Activated naive CD4-positive, alpha-beta T cell treated with anti-CD3 and anti-CD28 coated beads, Interleukin-2, amount 50 U/mL, for 72 hours (primary cell): ENCODE measurements at regions not wholly inside any gene's neighbourhood (a gene's known extent, or its start where the extent isn't known, plus 50 kb on each side); places are given as distances from the start of the nearest gene placed in this dataset.
"Not testable (repeated sequence)": the region's sequence is repeated elsewhere in the genome, so short reads cannot be mapped to it uniquely, and the experiment has no call there.

Source experiments
- ATAC-seq, 2 donors: fragments of 150-1000 bp; cut with Tn5 transposase; 2 replicates each; pipeline ENCODE4 v1.10.0; 2021; ENCODE audit warnings: mild to moderate bottlenecking in 2 of 2, moderate library complexity in 2 of 2
- DNase-seq, 2 donors: peaks; one replicate each; pipeline ENCODE4 v3.0.0; 2021 to 2022; ENCODE audit warnings: low spot score in 2 of 2
- H3K27ac Mint-ChIP-seq, 2 donors: one replicate each; pipeline ENCODE4 v1.8.0; 2022; ENCODE audit warnings: mild to moderate bottlenecking in 2 of 2, mixed read lengths in 2 of 2
- H3K36me3 Mint-ChIP-seq, 2 donors: one replicate each; pipeline ENCODE4 v1.8.0; 2022; ENCODE audit warnings: mixed read lengths in 2 of 2
- H3K9me3 Mint-ChIP-seq, 2 donors: one replicate each; pipeline ENCODE4 v1.8.0; 2022; ENCODE audit warnings: mixed read lengths in 2 of 2

- DNase-seq (no peak), ATAC-seq (no peak)
- peaks cover 11 to 21% of the 10 kb centered on the region in 2 donors for H3K9me3 Mint-ChIP-seq
- no peaks in the 10 kb centered on the region for H3K36me3 Mint-ChIP-seq
- H3K27ac Mint-ChIP-seq = no peak overlapping the region
These were observed 273.7 kb downstream of the SOX2 start for GRCh38 chr3:181985386-181985785.

- DNase-seq (no peak), ATAC-seq (no peak)
- H3K36me3 Mint-ChIP-seq = no peaks in the 10 kb centered on the region
- H3K9me3 Mint-ChIP-seq = peaks cover 5 to 19% of the 10 kb centered on the region in 2 donors
- no peak overlapping the region for H3K27ac Mint-ChIP-seq
These were observed 276.0 kb downstream of the SOX2 start for GRCh38 chr3:181987736-181988135.

DNA sequence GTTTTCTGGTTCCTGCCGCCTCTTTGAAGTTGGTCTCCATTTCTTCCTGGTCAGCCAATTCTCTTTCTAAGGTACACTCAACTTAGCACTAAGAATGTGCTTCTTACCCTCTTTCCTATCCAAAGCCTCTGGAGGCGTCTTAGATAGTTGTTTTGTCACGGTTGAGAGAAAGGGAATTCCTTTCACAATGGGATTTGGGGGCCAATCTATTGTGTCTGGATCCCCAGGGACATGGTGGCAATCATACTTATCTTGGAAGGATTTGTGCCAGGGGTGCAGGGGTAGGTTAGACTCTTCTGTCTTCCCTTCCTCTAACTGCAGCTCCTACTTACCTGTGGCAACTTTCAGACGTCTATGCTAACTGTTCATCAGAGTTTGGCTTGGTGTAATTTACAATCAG lies 287.1 kb downstream of the SOX2 start:
- Mint-ChIP-seq H3K36me3 (no peaks in the 10 kb centered on the region), H3K27ac (no peak overlapping the region), H3K9me3 (peaks cover 0 to 13% of the 10 kb centered on the region in 2 donors)
- DNase-seq (no peak), ATAC-seq (no peak)

GRCh38 chr3:181999314-181999713 lies 287.6 kb downstream of the SOX2 start:
- Mint-ChIP-seq H3K27ac (no peak overlapping the region), H3K36me3 (no peaks in the 10 kb centered on the region), H3K9me3 (peaks cover 0 to 13% of the 10 kb centered on the region in 2 donors)
- ATAC-seq = no peak
- no peak for DNase-seq

DNA sequence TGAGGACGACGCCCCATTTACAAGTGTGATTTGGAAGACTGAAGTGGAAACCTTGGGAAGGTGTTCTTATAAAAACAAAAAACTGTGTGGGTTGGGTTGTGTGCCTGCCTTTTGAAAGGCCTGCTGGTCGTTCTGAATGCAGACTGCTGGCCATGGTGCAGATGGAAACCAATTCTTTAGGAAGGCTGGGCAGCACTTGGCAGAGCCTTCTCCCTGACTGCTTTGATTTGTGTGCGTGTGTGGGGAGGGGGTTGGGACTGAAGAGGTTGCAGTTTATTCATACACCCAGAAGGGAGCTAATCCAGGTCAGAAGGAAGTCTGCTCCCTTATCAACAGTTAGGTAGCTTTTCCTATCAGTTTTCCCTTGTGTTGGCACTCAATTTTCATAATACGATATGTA lies 288.7 kb downstream of the SOX2 start:
- no peak for DNase-seq
- H3K9me3 Mint-ChIP-seq = peaks cover 0 to 4% of the 10 kb centered on the region in 2 donors
- no peak for ATAC-seq
- no peaks in the 10 kb centered on the region for H3K36me3 Mint-ChIP-seq
- H3K27ac Mint-ChIP-seq = no peak overlapping the region

DNA sequence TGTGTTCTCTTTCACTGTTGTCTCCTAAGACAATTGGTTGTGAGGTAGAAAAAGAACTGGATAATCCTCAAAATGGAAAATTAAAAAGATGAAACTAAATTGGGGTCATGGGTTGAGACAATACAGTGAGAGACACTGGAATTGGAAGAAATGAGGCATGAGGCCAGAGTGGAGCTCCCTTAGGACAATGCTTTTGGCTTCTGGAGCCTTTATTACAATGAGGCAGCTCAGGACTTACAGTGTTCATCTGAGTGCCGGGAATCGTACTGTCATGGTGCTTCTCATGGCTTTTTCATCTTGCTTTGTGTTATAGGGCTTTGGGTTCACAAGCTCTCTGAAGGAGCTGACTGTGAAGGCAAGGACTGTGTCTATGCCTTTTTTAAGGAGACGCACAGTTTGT lies 293.5 kb downstream of the SOX2 start:
- ATAC-seq = no peak
- no peak for DNase-seq
- peaks cover 4 to 15% of the 10 kb centered on the region in 2 donors for H3K9me3 Mint-ChIP-seq
- no peak overlapping the region for H3K27ac Mint-ChIP-seq
- no peaks in the 10 kb centered on the region for H3K36me3 Mint-ChIP-seq

DNA sequence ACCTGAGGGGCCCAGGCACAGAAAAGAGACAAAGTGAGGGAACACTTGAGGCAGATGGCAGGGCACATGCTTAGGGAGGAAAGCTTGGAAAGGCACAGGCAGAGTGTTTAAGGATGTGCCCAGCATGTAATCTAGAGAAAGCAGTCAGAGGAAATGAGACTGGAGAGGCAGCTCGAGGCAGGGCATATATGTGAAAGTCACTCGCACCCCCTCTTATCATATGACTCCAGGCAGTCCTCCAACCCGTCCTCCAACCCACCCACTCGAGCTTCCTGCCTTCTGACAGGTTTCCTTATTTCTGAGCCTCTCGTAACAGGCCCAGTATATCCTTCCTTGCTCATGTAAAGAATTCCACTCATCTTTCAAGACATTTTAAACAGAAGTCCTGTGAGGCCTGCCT lies 294.0 kb downstream of the SOX2 start:
- no peak overlapping the region for H3K27ac Mint-ChIP-seq
- ATAC-seq (no peak), DNase-seq (no peak)
- H3K36me3 Mint-ChIP-seq = no peaks in the 10 kb centered on the region
- peaks cover 4 to 15% of the 10 kb centered on the region in 2 donors for H3K9me3 Mint-ChIP-seq

GRCh38 chr3:182006431-182006830 lies 294.7 kb downstream of the SOX2 start:
- H3K9me3 Mint-ChIP-seq = peaks cover 9 to 15% of the 10 kb centered on the region in 2 donors
- no peak for ATAC-seq
- H3K36me3 Mint-ChIP-seq = no peaks in the 10 kb centered on the region
- DNase-seq = no peak
- H3K27ac Mint-ChIP-seq = no peak overlapping the region

- Mint-ChIP-seq H3K36me3 (no peaks in the 10 kb centered on the region), H3K27ac (no peak overlapping the region), H3K9me3 (peaks cover 9 to 15% of the 10 kb centered on the region in 2 donors)
- no peak for ATAC-seq
- no peak for DNase-seq
These were observed 295.7 kb downstream of the SOX2 start for GRCh38 chr3:182007441-182007840.

- ATAC-seq (no peak), DNase-seq (no peak)
- peaks cover 0 to 5% of the 10 kb centered on the region in 2 donors for H3K9me3 Mint-ChIP-seq
- H3K27ac Mint-ChIP-seq = no peak overlapping the region
- H3K36me3 Mint-ChIP-seq = no peaks in the 10 kb centered on the region
These were observed 306.6 kb downstream of the SOX2 start for GRCh38 chr3:182018361-182018760.

GRCh38 chr3:182019926-182020325 lies 308.2 kb downstream of the SOX2 start:
- no peaks in the 10 kb centered on the region for H3K36me3 Mint-ChIP-seq
- DNase-seq = no peak
- H3K9me3 Mint-ChIP-seq = peaks cover 0 to 5% of the 10 kb centered on the region in 2 donors
- no peak for ATAC-seq
- no peak overlapping the region for H3K27ac Mint-ChIP-seq

DNA sequence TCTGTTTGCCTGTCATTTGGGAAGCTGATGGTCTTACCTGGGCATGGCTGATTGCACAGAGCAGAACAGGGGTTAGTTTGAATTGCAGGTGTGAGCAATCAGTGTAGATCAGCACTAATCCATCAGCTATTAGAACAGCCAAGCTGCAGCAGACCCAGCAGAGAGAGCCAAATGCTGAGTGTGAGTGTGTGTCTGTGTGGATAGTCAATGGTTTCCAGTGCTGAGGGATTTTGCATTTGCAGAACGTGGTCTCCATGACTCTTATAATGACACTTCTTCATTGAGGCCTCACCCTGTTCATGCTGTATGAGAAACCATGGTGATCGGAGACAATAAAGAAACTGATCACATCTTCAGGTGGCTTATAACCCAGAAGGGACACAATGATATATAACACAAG lies 312.1 kb downstream of the SOX2 start:
- no peaks in the 10 kb centered on the region for H3K36me3 Mint-ChIP-seq
- peaks cover 0 to 5% of the 10 kb centered on the region in 2 donors for H3K9me3 Mint-ChIP-seq
- no peak for ATAC-seq
- DNase-seq = no peak
- no peak overlapping the region for H3K27ac Mint-ChIP-seq

DNA sequence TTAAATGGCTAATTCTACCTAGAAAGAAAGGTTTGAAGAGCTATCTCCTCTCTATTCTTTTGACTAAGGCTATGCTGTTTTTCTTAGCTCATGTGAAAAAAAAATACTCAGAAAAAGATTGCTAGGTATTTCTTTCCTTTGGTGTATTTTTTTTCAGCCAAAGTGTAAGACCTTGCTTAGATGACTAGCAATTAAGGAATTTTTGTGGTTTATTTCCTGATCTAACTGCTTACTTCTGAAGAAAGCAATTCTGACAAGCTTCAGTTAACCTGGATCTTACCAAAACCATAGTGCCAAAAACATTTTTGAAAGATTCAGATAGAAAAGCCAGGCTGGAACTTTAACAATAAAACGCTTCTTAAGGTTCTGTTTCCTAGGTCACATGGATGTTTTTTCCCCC lies 315.6 kb downstream of the SOX2 start:
- Mint-ChIP-seq H3K36me3 (no peaks in the 10 kb centered on the region), H3K27ac (no peak overlapping the region), H3K9me3 (peaks cover 0 to 5% of the 10 kb centered on the region in 2 donors)
- no peak for DNase-seq
- ATAC-seq = no peak

DNA sequence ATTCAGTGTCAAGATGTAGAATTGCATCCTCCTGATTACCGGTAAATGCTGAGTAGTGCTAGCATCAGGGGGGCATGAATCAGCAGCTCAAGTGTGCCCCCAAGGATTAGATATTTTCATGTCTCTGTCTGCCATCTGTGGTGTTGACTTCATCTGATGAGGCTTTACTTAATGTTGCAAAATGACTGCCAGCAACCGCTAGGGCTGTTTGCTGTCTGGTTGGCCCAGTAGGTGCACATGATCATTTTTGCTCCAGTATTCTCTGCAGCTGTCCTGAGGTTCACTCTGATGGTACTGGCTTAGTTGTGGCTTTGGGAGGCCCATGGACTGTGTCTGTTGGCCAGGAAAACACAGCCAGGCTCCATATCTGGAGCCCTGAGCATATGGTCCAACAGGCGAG lies 316.4 kb downstream of the SOX2 start:
- Mint-ChIP-seq H3K27ac (no peak overlapping the region), H3K36me3 (no peaks in the 10 kb centered on the region)
- DNase-seq = no peak

GRCh38 chr3:182034231-182034630 lies 322.5 kb downstream of the SOX2 start:
- peaks cover 5 to 20% of the 10 kb centered on the region in 2 donors for H3K9me3 Mint-ChIP-seq
- not testable (repeated sequence) for H3K36me3 Mint-ChIP-seq, DNase-seq

More for the DNA sequence above, 316.4 kb downstream of the SOX2 start:
- ATAC-seq = no peak
- H3K9me3 Mint-ChIP-seq = peaks cover 0 to 5% of the 10 kb centered on the region in 2 donors

DNA sequence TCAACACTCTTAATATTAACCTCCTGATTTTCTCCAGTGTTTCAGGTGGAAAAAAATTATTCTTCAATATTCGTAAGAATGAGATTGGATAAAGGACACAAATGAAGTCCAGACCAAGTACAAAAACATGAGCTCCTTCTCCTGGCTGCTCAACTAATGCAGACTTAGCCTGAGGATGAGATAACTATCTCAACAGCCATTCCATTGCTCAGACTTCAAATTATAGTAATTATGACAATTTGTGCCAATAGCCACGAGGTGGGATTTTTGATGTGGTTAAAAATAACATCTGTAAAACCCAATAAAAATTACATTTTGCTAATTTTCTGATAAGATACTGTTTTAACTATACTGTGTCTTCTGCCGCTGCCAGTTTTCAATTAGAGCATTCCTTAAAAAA lies 323.6 kb downstream of the SOX2 start:
- H3K36me3 Mint-ChIP-seq = no peaks in the 10 kb centered on the region
- peaks cover 5 to 18% of the 10 kb centered on the region in 2 donors for H3K9me3 Mint-ChIP-seq
- ATAC-seq (no peak), DNase-seq (no peak)
- no peak overlapping the region for H3K27ac Mint-ChIP-seq

More at GRCh38 chr3:182034231-182034630, 322.5 kb downstream of the SOX2 start:
- H3K27ac Mint-ChIP-seq, ATAC-seq: not testable (repeated sequence)

- peak overlapping the region in 1 of 2 donors; percentile 88 for H3K27ac Mint-ChIP-seq
- ATAC-seq (no peak), DNase-seq (no peak)
- H3K9me3 Mint-ChIP-seq = peaks cover 5 to 18% of the 10 kb centered on the region in 2 donors
- no peaks in the 10 kb centered on the region for H3K36me3 Mint-ChIP-seq
These were observed 324.7 kb downstream of the SOX2 start for GRCh38 chr3:182036382-182036781.

DNA sequence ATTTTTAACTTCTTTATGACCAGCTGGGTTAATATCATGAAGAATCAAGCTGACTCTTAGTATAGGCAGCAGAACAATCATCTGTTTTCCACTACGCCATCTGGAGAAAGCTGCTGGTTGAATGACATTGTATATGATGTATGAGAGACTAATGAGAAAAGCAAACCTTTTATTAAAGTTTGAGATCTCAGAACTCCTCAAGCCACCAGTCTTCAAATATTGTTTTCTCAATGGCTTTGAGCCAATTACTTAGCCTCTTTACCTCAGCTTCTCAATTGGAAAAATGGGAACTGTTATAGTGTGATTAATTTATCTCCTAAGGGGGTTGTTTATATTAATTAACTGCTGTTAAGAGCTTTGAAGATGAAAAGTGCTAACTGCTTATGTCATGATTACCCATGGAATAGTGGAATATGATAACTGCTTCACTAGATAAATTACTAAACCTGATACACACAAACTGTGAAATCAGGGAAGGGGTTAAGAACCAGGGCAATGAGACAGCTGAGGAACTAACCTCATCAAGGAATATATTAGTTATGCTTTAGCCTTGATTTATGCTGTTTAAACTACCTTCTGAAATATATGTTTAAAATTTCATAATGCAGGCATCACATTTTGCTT lies 330.1 kb downstream of the SOX2 start:
- H3K9me3 Mint-ChIP-seq = peaks cover 0 to 8% of the 10 kb centered on the region in 2 donors
- no peaks in the 10 kb centered on the region for H3K36me3 Mint-ChIP-seq
- DNase-seq (no peak), ATAC-seq (no peak)
- H3K27ac Mint-ChIP-seq = no peak overlapping the region
